ENCODE measurements at regions not wholly inside any gene's neighbourhood (a gene's known extent, or its start where the extent isn't known, plus 50 kb on each side); places are given as distances from the start of the nearest gene placed in this dataset.
"Not testable (repeated sequence)": the region's sequence is repeated elsewhere in the genome, so short reads cannot be mapped to it uniquely, and the experiment has no call there.

DNA sequence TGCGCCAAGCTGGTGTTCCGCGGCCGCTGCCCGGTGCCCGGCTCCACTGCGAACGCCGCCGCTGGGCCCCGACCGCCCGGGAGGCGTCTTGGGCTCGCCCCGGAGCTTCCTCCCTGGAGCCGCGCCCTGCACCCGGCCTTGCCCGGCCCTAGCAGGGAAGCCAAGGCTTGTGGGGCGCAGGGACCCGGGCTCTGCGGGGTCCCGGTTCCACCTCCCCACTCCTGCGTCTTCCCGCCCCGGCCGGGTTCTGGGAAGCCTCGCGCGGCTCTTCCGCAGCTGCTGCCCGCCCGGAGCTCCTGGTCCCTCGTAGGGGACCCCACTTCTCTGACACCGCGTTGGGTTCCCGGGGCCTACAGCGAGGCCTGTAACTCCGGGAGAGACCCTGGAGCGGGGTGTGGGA, 149.8 kb downstream of the OR4F15 start:
- H3K27me3 ChIP-seq (ENCODE audit: insufficient read depth, low read length, poor library complexity, severe bottlenecking); H3K9ac ChIP-seq (ENCODE audit: low read depth, low read length, poor library complexity, severe bottlenecking); H3K4me2 ChIP-seq (ENCODE audit: low read depth, low read length, poor library complexity, severe bottlenecking); H3K79me2 ChIP-seq (ENCODE audit: insufficient read depth, low read length); H3F3A ChIP-seq (ENCODE audit: low read depth); H3K9me3 ChIP-seq (ENCODE audit: insufficient read depth, low read depth, low read length); H3K36me3 ChIP-seq (ENCODE audit: insufficient read depth, low read length); H2AFZ ChIP-seq (ENCODE audit: low read length); H3K9me2 ChIP-seq (replicated peaks; ENCODE audit: low read depth, low read length); H3K4me1 ChIP-seq (ENCODE audit: insufficient read depth, low read length, poor library complexity, severe bottlenecking); H4K20me1 ChIP-seq (ENCODE audit: insufficient read depth, low read length, poor library complexity, severe bottlenecking); H3K4me3 ChIP-seq (ENCODE audit: low read length, poor library complexity, severe bottlenecking): not testable (repeated sequence)

DNA sequence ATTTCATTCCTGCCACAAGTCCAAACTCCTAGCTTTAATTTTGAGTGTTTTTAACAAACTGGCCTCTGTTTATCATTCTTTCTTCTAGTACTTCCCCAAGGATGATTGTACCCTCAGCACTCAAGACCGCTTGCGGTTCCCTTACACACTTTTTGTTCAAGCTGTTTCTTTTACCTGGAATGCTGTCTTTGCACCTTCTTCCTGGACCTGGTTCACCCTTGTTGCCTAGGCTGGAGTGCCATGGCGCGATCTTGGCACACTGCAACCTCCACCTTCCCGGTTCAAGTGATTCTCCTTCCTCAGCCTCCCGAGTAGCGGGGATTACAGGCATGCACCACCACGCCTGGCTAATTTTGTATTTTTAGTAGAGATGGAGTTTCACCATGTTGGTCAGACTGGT, 151.7 kb downstream of the OR4F15 start:
- H3K4me3 ChIP-seq (ENCODE audit: low read length, poor library complexity, severe bottlenecking); H3K4me2 ChIP-seq (ENCODE audit: low read depth, low read length, poor library complexity, severe bottlenecking): not testable (repeated sequence)

GRCh38 chr15:101965353-101965752, 153.4 kb downstream of the OR4F15 start:
- not testable (repeated sequence) for H3K27me3 ChIP-seq (ENCODE audit: insufficient read depth, low read length, poor library complexity, severe bottlenecking); H4K20me1 ChIP-seq (ENCODE audit: insufficient read depth, low read length, poor library complexity, severe bottlenecking); H2AFZ ChIP-seq (ENCODE audit: low read length); H3K4me3 ChIP-seq (ENCODE audit: low read length, poor library complexity, severe bottlenecking); H3K9me2 ChIP-seq (replicated peaks; ENCODE audit: low read depth, low read length); H3K9ac ChIP-seq (ENCODE audit: low read depth, low read length, poor library complexity, severe bottlenecking); H3K9me3 ChIP-seq (ENCODE audit: insufficient read depth, low read depth, low read length); H3K4me1 ChIP-seq (ENCODE audit: insufficient read depth, low read length, poor library complexity, severe bottlenecking); H3K4me2 ChIP-seq (ENCODE audit: low read depth, low read length, poor library complexity, severe bottlenecking); H3K79me2 ChIP-seq (ENCODE audit: insufficient read depth, low read length); H3F3A ChIP-seq (ENCODE audit: low read depth); H3K36me3 ChIP-seq (ENCODE audit: insufficient read depth, low read length)

More for the DNA sequence above, 151.7 kb downstream of the OR4F15 start:
- H3K9me2 ChIP-seq (replicated peaks; ENCODE audit: low read depth, low read length); H3K27me3 ChIP-seq (ENCODE audit: insufficient read depth, low read length, poor library complexity, severe bottlenecking); H3K4me1 ChIP-seq (ENCODE audit: insufficient read depth, low read length, poor library complexity, severe bottlenecking); H2AFZ ChIP-seq (ENCODE audit: low read length); H3K9me3 ChIP-seq (ENCODE audit: insufficient read depth, low read depth, low read length); H3F3A ChIP-seq (ENCODE audit: low read depth); H3K79me2 ChIP-seq (ENCODE audit: insufficient read depth, low read length); H3K9ac ChIP-seq (ENCODE audit: low read depth, low read length, poor library complexity, severe bottlenecking); H4K20me1 ChIP-seq (ENCODE audit: insufficient read depth, low read length, poor library complexity, severe bottlenecking); H3K36me3 ChIP-seq (ENCODE audit: insufficient read depth, low read length): not testable (repeated sequence)

- not testable (repeated sequence) for H3K4me2 ChIP-seq (ENCODE audit: low read depth, low read length, poor library complexity, severe bottlenecking); H3K4me3 ChIP-seq (ENCODE audit: low read length, poor library complexity, severe bottlenecking); H3F3A ChIP-seq (ENCODE audit: low read depth); H2AFZ ChIP-seq (ENCODE audit: low read length); H4K20me1 ChIP-seq (ENCODE audit: insufficient read depth, low read length, poor library complexity, severe bottlenecking); H3K9me3 ChIP-seq (ENCODE audit: insufficient read depth, low read depth, low read length); H3K36me3 ChIP-seq (ENCODE audit: insufficient read depth, low read length); H3K79me2 ChIP-seq (ENCODE audit: insufficient read depth, low read length); H3K27me3 ChIP-seq (ENCODE audit: insufficient read depth, low read length, poor library complexity, severe bottlenecking); H3K9ac ChIP-seq (ENCODE audit: low read depth, low read length, poor library complexity, severe bottlenecking); H3K9me2 ChIP-seq (replicated peaks; ENCODE audit: low read depth, low read length); H3K4me1 ChIP-seq (ENCODE audit: insufficient read depth, low read length, poor library complexity, severe bottlenecking)
Measured at GRCh38 chr15:101965860-101966259, 153.9 kb downstream of the OR4F15 start.

DNA sequence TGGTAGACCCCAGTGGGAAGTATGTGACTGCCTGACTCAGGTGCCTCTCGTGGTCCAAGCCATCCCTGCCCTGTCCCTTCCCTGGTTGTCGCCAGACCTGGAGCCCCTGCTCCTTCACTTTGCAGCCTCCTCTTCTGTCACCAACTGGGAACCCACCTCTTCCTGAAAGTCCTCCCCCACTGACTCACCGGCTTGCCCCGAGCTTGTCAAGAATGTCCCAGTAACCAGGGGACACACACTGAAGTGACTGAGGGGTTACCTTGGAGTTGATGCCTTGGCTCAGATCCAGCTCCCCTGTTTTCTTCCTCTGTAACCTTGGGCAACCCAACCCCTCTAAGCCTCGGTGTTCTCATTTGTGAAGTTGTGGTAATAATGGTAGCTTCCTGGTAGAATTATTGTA, 155.4 kb downstream of the OR4F15 start:
- H3K4me3 ChIP-seq (ENCODE audit: low read length, poor library complexity, severe bottlenecking); H3K27me3 ChIP-seq (ENCODE audit: insufficient read depth, low read length, poor library complexity, severe bottlenecking); H4K20me1 ChIP-seq (ENCODE audit: insufficient read depth, low read length, poor library complexity, severe bottlenecking); H3F3A ChIP-seq (ENCODE audit: low read depth); H2AFZ ChIP-seq (ENCODE audit: low read length); H3K36me3 ChIP-seq (ENCODE audit: insufficient read depth, low read length); H3K4me2 ChIP-seq (ENCODE audit: low read depth, low read length, poor library complexity, severe bottlenecking); H3K4me1 ChIP-seq (ENCODE audit: insufficient read depth, low read length, poor library complexity, severe bottlenecking); H3K9ac ChIP-seq (ENCODE audit: low read depth, low read length, poor library complexity, severe bottlenecking); H3K9me2 ChIP-seq (replicated peaks; ENCODE audit: low read depth, low read length); H3K79me2 ChIP-seq (ENCODE audit: insufficient read depth, low read length); H3K9me3 ChIP-seq (ENCODE audit: insufficient read depth, low read depth, low read length): not testable (repeated sequence)

DNA sequence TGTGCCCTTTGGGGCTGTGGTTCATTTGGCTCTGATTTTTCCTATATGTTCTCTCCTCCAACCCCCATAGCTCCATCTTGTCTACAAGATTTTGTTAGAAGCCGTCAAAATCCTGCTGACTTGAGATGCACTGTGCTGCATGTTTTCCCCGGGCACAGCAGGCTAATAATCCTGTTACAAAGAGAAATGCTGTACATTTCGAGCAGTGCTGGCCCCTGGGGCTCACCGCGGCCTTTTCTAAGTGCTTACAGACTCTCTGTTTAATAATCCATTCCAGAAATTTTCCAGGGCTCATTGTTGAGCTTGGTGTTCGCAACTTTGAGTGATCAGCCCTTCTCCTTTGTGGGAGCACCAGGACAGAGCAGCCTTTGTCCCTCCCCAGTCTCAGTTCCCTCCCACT, 158.6 kb downstream of the OR4F15 start:
- not testable (repeated sequence) for H3K9me2 ChIP-seq (replicated peaks; ENCODE audit: low read depth, low read length); H3K27me3 ChIP-seq (ENCODE audit: insufficient read depth, low read length, poor library complexity, severe bottlenecking); H3K36me3 ChIP-seq (ENCODE audit: insufficient read depth, low read length); H4K20me1 ChIP-seq (ENCODE audit: insufficient read depth, low read length, poor library complexity, severe bottlenecking); H3F3A ChIP-seq (ENCODE audit: low read depth); H2AFZ ChIP-seq (ENCODE audit: low read length); H3K9me3 ChIP-seq (ENCODE audit: insufficient read depth, low read depth, low read length); H3K4me1 ChIP-seq (ENCODE audit: insufficient read depth, low read length, poor library complexity, severe bottlenecking); H3K9ac ChIP-seq (ENCODE audit: low read depth, low read length, poor library complexity, severe bottlenecking); H3K79me2 ChIP-seq (ENCODE audit: insufficient read depth, low read length); H3K4me3 ChIP-seq (ENCODE audit: low read length, poor library complexity, severe bottlenecking); H3K4me2 ChIP-seq (ENCODE audit: low read depth, low read length, poor library complexity, severe bottlenecking)

GRCh38 chr15:101977281-101977680, 165.3 kb downstream of the OR4F15 start:
- H3K4me1 ChIP-seq (ENCODE audit: insufficient read depth, low read length, poor library complexity, severe bottlenecking); H3F3A ChIP-seq (ENCODE audit: low read depth); H3K9me2 ChIP-seq (replicated peaks; ENCODE audit: low read depth, low read length); H3K9ac ChIP-seq (ENCODE audit: low read depth, low read length, poor library complexity, severe bottlenecking); H3K4me2 ChIP-seq (ENCODE audit: low read depth, low read length, poor library complexity, severe bottlenecking); H3K36me3 ChIP-seq (ENCODE audit: insufficient read depth, low read length); H4K20me1 ChIP-seq (ENCODE audit: insufficient read depth, low read length, poor library complexity, severe bottlenecking); H3K27me3 ChIP-seq (ENCODE audit: insufficient read depth, low read length, poor library complexity, severe bottlenecking); H2AFZ ChIP-seq (ENCODE audit: low read length); H3K9me3 ChIP-seq (ENCODE audit: insufficient read depth, low read depth, low read length); H3K4me3 ChIP-seq (ENCODE audit: low read length, poor library complexity, severe bottlenecking); H3K79me2 ChIP-seq (ENCODE audit: insufficient read depth, low read length): not testable (repeated sequence)
